ENCODE measurements at regions not wholly inside any gene's neighbourhood (a gene's known extent, or its start where the extent isn't known, plus 50 kb on each side); places are given as distances from the start of the nearest gene placed in this dataset.

DNA sequence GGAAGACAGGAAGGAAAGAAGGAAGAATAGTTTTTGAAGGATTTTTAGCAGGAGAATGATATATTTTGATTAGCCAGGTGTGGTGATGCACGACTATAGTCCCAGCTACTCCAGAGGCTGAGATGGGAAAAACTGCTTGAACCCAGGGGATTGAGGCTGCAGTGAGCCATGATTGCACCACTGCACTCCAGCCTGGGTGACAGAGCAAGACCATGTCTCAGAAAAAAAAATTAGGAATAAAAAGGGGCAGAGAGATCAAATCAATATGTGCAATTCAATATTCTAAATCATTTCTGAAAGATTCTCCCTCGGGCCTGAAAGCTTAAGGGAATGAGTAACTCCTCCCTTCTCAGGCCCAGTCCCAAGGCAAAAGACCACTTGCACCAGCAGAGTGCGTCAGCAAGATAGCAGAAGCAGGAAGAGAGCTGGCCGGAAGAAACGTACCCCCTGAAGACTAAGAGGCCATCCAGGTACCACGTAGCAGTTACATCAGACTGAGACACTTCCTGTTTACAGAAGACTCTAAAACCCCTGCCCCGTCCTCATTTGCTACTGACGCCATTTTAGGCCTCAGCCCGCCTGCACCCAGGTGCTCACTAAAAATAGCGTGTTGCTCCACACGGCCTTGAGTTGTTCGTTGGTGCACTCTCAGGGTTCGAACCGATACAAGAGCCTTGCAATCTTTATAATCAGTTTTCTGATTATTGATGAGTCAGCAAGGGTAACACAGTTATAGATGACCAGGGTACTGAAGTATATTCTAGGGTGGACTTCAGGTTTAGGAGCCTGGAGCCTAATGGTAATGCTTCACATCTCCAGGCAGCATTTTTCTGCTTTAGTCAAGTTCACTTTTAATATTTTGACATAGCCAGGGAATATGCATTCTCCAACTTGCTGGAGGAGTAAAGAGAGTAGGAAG, 57.7 kb upstream of the CSRP2 start:
- TF ChIP-seq, protein P1, sequence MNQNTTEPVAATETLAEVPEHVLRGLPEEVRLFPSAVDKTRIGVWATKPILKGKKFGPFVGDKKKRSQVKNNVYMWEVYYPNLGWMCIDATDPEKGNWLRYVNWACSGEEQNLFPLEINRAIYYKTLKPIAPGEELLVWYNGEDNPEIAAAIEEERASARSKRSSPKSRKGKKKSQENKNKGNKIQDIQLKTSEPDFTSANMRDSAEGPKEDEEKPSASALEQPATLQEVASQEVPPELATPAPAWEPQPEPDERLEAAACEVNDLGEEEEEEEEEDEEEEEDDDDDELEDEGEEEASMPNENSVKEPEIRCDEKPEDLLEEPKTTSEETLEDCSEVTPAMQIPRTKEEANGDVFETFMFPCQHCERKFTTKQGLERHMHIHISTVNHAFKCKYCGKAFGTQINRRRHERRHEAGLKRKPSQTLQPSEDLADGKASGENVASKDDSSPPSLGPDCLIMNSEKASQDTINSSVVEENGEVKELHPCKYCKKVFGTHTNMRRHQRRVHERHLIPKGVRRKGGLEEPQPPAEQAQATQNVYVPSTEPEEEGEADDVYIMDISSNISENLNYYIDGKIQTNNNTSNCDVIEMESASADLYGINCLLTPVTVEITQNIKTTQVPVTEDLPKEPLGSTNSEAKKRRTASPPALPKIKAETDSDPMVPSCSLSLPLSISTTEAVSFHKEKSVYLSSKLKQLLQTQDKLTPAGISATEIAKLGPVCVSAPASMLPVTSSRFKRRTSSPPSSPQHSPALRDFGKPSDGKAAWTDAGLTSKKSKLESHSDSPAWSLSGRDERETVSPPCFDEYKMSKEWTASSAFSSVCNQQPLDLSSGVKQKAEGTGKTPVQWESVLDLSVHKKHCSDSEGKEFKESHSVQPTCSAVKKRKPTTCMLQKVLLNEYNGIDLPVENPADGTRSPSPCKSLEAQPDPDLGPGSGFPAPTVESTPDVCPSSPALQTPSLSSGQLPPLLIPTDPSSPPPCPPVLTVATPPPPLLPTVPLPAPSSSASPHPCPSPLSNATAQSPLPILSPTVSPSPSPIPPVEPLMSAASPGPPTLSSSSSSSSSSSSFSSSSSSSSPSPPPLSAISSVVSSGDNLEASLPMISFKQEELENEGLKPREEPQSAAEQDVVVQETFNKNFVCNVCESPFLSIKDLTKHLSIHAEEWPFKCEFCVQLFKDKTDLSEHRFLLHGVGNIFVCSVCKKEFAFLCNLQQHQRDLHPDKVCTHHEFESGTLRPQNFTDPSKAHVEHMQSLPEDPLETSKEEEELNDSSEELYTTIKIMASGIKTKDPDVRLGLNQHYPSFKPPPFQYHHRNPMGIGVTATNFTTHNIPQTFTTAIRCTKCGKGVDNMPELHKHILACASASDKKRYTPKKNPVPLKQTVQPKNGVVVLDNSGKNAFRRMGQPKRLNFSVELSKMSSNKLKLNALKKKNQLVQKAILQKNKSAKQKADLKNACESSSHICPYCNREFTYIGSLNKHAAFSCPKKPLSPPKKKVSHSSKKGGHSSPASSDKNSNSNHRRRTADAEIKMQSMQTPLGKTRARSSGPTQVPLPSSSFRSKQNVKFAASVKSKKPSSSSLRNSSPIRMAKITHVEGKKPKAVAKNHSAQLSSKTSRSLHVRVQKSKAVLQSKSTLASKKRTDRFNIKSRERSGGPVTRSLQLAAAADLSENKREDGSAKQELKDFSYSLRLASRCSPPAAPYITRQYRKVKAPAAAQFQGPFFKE (tag by site-specific recombination; IDR thresholded peaks at IDR 0.05; ENCODE audit: borderline replicate concordance), result no peak
- TF ChIP-seq ZNF266 (tag by site-specific recombination; IDR thresholded peaks at IDR 0.05; ENCODE audit: low read depth) (no peak), YY1 (tag by site-specific recombination; IDR thresholded peaks at IDR 0.05) (no peak), KLF1 (tag by site-specific recombination; IDR thresholded peaks at IDR 0.05) (no peak), TCF7L2 (IDR thresholded peaks at IDR 0.05; ENCODE audit: borderline replicate concordance, low read depth, low read length) (no peak), ZNF114 (tag by site-specific recombination; IDR thresholded peaks at IDR 0.05) (no peak)
- TF ChIP-seq, protein P2, sequence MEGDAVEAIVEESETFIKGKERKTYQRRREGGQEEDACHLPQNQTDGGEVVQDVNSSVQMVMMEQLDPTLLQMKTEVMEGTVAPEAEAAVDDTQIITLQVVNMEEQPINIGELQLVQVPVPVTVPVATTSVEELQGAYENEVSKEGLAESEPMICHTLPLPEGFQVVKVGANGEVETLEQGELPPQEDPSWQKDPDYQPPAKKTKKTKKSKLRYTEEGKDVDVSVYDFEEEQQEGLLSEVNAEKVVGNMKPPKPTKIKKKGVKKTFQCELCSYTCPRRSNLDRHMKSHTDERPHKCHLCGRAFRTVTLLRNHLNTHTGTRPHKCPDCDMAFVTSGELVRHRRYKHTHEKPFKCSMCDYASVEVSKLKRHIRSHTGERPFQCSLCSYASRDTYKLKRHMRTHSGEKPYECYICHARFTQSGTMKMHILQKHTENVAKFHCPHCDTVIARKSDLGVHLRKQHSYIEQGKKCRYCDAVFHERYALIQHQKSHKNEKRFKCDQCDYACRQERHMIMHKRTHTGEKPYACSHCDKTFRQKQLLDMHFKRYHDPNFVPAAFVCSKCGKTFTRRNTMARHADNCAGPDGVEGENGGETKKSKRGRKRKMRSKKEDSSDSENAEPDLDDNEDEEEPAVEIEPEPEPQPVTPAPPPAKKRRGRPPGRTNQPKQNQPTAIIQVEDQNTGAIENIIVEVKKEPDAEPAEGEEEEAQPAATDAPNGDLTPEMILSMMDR (tag by site-specific recombination; IDR thresholded peaks at IDR 0.05), result no peak
- TF ChIP-seq, protein P3, sequence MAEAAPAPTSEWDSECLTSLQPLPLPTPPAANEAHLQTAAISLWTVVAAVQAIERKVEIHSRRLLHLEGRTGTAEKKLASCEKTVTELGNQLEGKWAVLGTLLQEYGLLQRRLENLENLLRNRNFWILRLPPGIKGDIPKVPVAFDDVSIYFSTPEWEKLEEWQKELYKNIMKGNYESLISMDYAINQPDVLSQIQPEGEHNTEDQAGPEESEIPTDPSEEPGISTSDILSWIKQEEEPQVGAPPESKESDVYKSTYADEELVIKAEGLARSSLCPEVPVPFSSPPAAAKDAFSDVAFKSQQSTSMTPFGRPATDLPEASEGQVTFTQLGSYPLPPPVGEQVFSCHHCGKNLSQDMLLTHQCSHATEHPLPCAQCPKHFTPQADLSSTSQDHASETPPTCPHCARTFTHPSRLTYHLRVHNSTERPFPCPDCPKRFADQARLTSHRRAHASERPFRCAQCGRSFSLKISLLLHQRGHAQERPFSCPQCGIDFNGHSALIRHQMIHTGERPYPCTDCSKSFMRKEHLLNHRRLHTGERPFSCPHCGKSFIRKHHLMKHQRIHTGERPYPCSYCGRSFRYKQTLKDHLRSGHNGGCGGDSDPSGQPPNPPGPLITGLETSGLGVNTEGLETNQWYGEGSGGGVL (tag by site-specific recombination; IDR thresholded peaks at IDR 0.05), result no peak

Measured in HEK293 (cell line).